K562 (cell line): ENCODE measurements at regions not wholly inside any gene's neighbourhood (a gene's known extent, or its start where the extent isn't known, plus 50 kb on each side); places are given as distances from the start of the nearest gene placed in this dataset.

Experiments used
- ATAC-seq: fragments of 200-7000 bp; cut with Tn5 transposase; 3 replicates; pipeline ENCODE4 v1.9.1; 2020; ENCODE audit warnings: moderate library complexity
- BruUV-seq: library from RNA; stranded (reverse); fragments of 400-500 nt; replicated peaks from 2 replicates; lab custom pipeline; 2021; lab: Mats Ljungman, UMichigan
- CTCF ChIA-PET: fragments of 300-600 bp; formaldehyde crosslinking; extraction: SDS; loops from one replicate; lab custom pipeline; 2021; ENCODE audit warnings: low intra/inter-chr PET ratio; lab: Yijun Ruan, JAX
- POLR2A ChIA-PET: fragments of 300-600, 350-650 bp; sonication (Branson Sonifier 250); formaldehyde crosslinking; extraction: SDS; loops from one replicate; lab custom pipeline; 2021; ENCODE audit warnings: antibody characterized with exemption, inconsistent platforms; lab: Yijun Ruan, JAX
- DNase-seq, 4 experiments: peaks; one replicate each; pipeline versions ENCODE4 v3.0.0 to v3.0.0-alpha.2; 2011 to 2018; ENCODE audit warnings: low spot score in 3 of 4, mixed read lengths in 3 of 4; ENCODE audit errors: extremely low read depth in 1 of 4
- FAIRE-seq: peaks from 2 replicates; lab custom pipeline; 2011; peaks lifted over from hg19 to GRCh38; lab: Jason Lieb, UNC
- H2AFZ ChIP-seq: 2 replicates; pipeline ENCODE4 v1.6.0; 2011; ENCODE audit warnings: low read depth, low read length, control low read depth, inconsistent platforms
- H3K27ac ChIP-seq: fragments of 200-600 bp; 3 replicates; pipeline ENCODE4 v1.8.0; 2011; ENCODE audit warnings: low read depth, mild to moderate bottlenecking, control low read depth, inconsistent platforms, low read length, moderate library complexity, mixed read lengths; ENCODE audit errors: extremely low read depth
- H3K27me3 ChIP-seq, 2 experiments: fragments of 300-600 bp in 1 of 2; 2 replicates in 1 of 2; 3 replicates in 1 of 2; pipeline versions ENCODE4 v1.6.0 to v1.8.0; 2011; ENCODE audit warnings: inconsistent platforms in 2 of 2, low read length in 2 of 2, mild to moderate bottlenecking in 1 of 2, mixed read lengths in 1 of 2, moderate library complexity in 1 of 2; ENCODE audit not compliant: control insufficient read depth in 2 of 2, insufficient read depth in 2 of 2
- H3K36me3 ChIP-seq: fragments of 300-600 bp; 3 replicates; pipeline ENCODE4 v1.8.0; 2011; ENCODE audit warnings: mild to moderate bottlenecking, low read length, inconsistent platforms; ENCODE audit not compliant: control insufficient read depth, insufficient read depth
- H3K4me1 ChIP-seq, 2 experiments: fragments of 200-600 bp in 1 of 2; replicated peaks in 1 of 2; 2 replicates in 1 of 2; 3 replicates in 1 of 2; pipeline versions ENCODE4 v1.5.1 to v1.8.0; 2011; ENCODE audit warnings: inconsistent platforms in 2 of 2, low read length in 2 of 2, mild to moderate bottlenecking in 1 of 2, mixed read lengths in 1 of 2, moderate library complexity in 1 of 2; ENCODE audit not compliant: control insufficient read depth in 2 of 2, insufficient read depth in 2 of 2
- H3K4me2 ChIP-seq: 2 replicates; pipeline ENCODE4 v1.6.1; 2011; ENCODE audit warnings: low read length, control low read depth, inconsistent platforms, mixed read lengths; ENCODE audit not compliant: insufficient read depth
- H3K4me3 ChIP-seq: fragments of 200-600 bp; sonication (generic), shearing (Covaris generic); 2 replicates; pipeline ENCODE4 v1.5.1; 2016; ENCODE audit warnings: control low read depth, inconsistent platforms
- H3K79me2 ChIP-seq: fragments of 200-600 bp; 3 replicates; pipeline ENCODE4 v1.8.0; 2011; ENCODE audit warnings: low read length, inconsistent platforms; ENCODE audit not compliant: control insufficient read depth, insufficient read depth
- H3K9ac ChIP-seq, 2 experiments: 2 replicates each; pipeline versions ENCODE4 v1.6.0 to v1.6.1; 2011; ENCODE audit warnings: low read depth in 2 of 2, low read length in 2 of 2, control low read depth in 1 of 2, inconsistent platforms in 1 of 2, mild to moderate bottlenecking in 1 of 2, mixed read lengths in 1 of 2; ENCODE audit not compliant: insufficient read depth in 1 of 2
- H3K9me1 ChIP-seq: one replicate; pipeline ENCODE4 v1.6.0; 2011; ENCODE audit warnings: inconsistent platforms, mild to moderate bottlenecking, low read length, moderate library complexity; ENCODE audit not compliant: control insufficient read depth, insufficient read depth
- H3K9me3 ChIP-seq: replicated peaks from 2 replicates; pipeline ENCODE4 v1.5.1; 2011; ENCODE audit warnings: low read depth, low read length, inconsistent platforms; ENCODE audit not compliant: control insufficient read depth, insufficient read depth
- H4K20me1 ChIP-seq: replicated peaks from 2 replicates; pipeline ENCODE4 v1.6.1; 2011; ENCODE audit warnings: low read length, inconsistent platforms, mixed read lengths; ENCODE audit not compliant: control insufficient read depth, insufficient read depth
- ARID3B ChIP-seq: fragments of 250-450 bp; sonication (Bioruptor Pico); IDR thresholded peaks from 2 replicates; pipeline ENCODE4 v1.4.0; 2020; ENCODE audit warnings: borderline replicate concordance
- MYNN ChIP-seq, 2 experiments: sonication (generic); formaldehyde crosslinking in 1 of 2; IDR thresholded peaks; 2 replicates each; pipeline versions ENCODE4 v1.5.0 to v1.6.1; 2016 to 2020; ENCODE audit warnings: antibody characterized with exemption in 1 of 2, missing genetic modification reagents in 1 of 2
- NBN ChIP-seq: fragments of 450-650 bp; IDR thresholded peaks from 2 replicates; pipeline ENCODE4 v1.6.1; 2016; ENCODE audit warnings: low read depth, mild to moderate bottlenecking
- PRPF4 ChIP-seq: fragments of 200-400 bp; formaldehyde crosslinking; IDR thresholded peaks from one replicate; pipeline ENCODE4 v1.6.1; 2017; ENCODE audit warnings: low read length, low read depth, mild to moderate bottlenecking; ENCODE audit not compliant: insufficient read depth, poor library complexity, severe bottlenecking
- WGBS: fragments of 100-300 bp; shearing (Covaris generic); methylation state at CpG from one replicate; pipeline ENCODE4 v1.1.6; 2016; ENCODE audit warnings: low coverage, mixed read lengths; ENCODE audit not compliant: insufficient coverage; ENCODE audit errors: missing lambda C conversion rate; 5-methylcytosine and 5-hydroxymethylcytosine counted together
- in situ Hi-C: fragments of 300-500 bp; cut with MboI; formaldehyde crosslinking; loops from 4 replicates; pipeline ENCODE4 v1.15.0; 2018; ENCODE audit warnings: inconsistent platforms, mixed read lengths
- intact Hi-C: fragments of 100-400 bp; cut with micrococcal nuclease; formaldehyde crosslinking; loops from 2 replicates; pipeline ENCODE4 v1.14.2; 2022
- TF ChIP-seq, protein P1 (sequence below): sonication (generic); formaldehyde crosslinking; IDR thresholded peaks from 2 replicates; pipeline ENCODE4 v1.8.0; 2022; ENCODE audit warnings: missing genetic modification reagents, mild to moderate bottlenecking, moderate library complexity, borderline replicate concordance
- TF ChIP-seq, protein P2 (sequence below): IDR thresholded peaks from 3 replicates; pipeline ENCODE4 v1.6.1; 2011; ENCODE audit warnings: borderline replicate concordance, mild to moderate bottlenecking; ENCODE audit not compliant: insufficient read length, insufficient read depth

GRCh38 chr13:111401755-111402154, 81.3 kb downstream of the TEX29 start:
- no peak for FAIRE-seq
- intact Hi-C loops (no loop called here), in situ Hi-C loops (no loop called here)
- H3K79me2 ChIP-seq, result no peaks in the 10 kb centered on the region
- DNase-seq, result no peak
- BruUV-seq, result no TSS peak
- no peak overlapping the region for H2AFZ ChIP-seq
- TF ChIP-seq, protein P1, sequence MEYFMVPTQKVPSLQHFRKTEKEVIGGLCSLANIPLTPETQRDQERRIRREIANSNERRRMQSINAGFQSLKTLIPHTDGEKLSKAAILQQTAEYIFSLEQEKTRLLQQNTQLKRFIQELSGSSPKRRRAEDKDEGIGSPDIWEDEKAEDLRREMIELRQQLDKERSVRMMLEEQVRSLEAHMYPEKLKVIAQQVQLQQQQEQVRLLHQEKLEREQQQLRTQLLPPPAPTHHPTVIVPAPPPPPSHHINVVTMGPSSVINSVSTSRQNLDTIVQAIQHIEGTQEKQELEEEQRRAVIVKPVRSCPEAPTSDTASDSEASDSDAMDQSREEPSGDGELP (CRISPR knock-in tag), result no peak
- TF ChIP-seq NBN (no peak), MYNN (IDR thresholded peaks at IDR 0.05) (no peak), MYNN (CRISPR knock-in tag; IDR thresholded peaks at IDR 0.05) (no peak), PRPF4 (no peak), ARID3B (CRISPR knock-in tag) (no peak)
- TF ChIP-seq, protein P2, sequence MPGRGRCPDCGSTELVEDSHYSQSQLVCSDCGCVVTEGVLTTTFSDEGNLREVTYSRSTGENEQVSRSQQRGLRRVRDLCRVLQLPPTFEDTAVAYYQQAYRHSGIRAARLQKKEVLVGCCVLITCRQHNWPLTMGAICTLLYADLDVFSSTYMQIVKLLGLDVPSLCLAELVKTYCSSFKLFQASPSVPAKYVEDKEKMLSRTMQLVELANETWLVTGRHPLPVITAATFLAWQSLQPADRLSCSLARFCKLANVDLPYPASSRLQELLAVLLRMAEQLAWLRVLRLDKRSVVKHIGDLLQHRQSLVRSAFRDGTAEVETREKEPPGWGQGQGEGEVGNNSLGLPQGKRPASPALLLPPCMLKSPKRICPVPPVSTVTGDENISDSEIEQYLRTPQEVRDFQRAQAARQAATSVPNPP, result no peak
- no peak overlapping the region for H3K9ac ChIP-seq
- H3K9me3 ChIP-seq, result no peaks in the 10 kb centered on the region
- no peak for ATAC-seq
- peaks cover 0 to 55% of the 10 kb centered on the region in 2 experiments; a peak in 3 of 5 replicates for H3K27me3 ChIP-seq
- H4K20me1 ChIP-seq, result no peaks in the 10 kb centered on the region
- no peak overlapping the region for H3K27ac ChIP-seq
- no peaks in the 10 kb centered on the region for H3K36me3 ChIP-seq
- no peaks in the 10 kb centered on the region; a peak in 2 of 5 replicates for H3K4me1 ChIP-seq
- H3K9me1 ChIP-seq, result no peaks in the 10 kb centered on the region
- no peak overlapping the region for H3K4me3 ChIP-seq
- ChIA-PET POLR2A (no interaction called here), CTCF (no interaction called here)
- 1% methylated on average over 9 of the region's 14 CpGs for WGBS
- no peak overlapping the region for H3K4me2 ChIP-seq
